ENCODE measurements at regions not wholly inside any gene's neighbourhood (a gene's known extent, or its start where the extent isn't known, plus 50 kb on each side); places are given as distances from the start of the nearest gene placed in this dataset.

- Histone ChIP-seq H3K4me1 (ENCODE audit: low read depth, poor library complexity, severe bottlenecking) (peaks cover 7% of the 10 kb centered on the region), H3K27ac (no peak overlapping the region), H3K27me3 (ENCODE audit: insufficient read depth, low read depth) (no peaks in the 10 kb centered on the region), H2AFZ (ENCODE audit: low read depth) (no peak overlapping the region), H3K4me2 (no peak overlapping the region), H3K36me3 (ENCODE audit: insufficient read depth) (no peaks in the 10 kb centered on the region), H3K9ac (no peak overlapping the region), H4K20me1 (ENCODE audit: insufficient read depth) (no peaks in the 10 kb centered on the region), H3K4me3 (IDR thresholded peaks at IDR 0.05; ENCODE audit: insufficient read depth, low read depth, low read length) (no peak overlapping the region), H3K79me2 (ENCODE audit: insufficient read depth, low read depth) (no peaks in the 10 kb centered on the region)
- TF ChIP-seq CTCF (conservative IDR thresholded peaks at IDR 0.05; ENCODE audit: low read depth, low read length), result no peak
Observed at GRCh38 chr21:25304611-25305010, 302.7 kb downstream of the MRPL39 start.

DNA sequence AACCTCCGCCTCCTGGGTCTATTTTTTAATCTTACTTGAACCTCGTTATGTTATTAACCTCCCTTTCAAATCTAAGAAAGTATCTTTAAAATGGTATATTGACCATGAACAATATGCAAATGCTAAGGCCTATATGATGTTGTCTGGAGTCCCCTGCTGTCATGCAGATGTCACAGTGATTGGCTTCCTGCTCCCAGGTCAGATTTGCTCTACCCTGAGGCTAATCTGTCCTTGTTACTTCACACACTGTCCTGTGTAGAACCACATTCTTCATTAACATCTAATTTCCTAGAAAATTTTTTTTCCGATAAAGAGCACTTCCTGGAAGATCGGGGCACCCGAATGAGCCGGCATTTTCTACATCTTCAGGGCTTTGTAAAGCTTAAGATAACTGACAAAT lies 306.6 kb downstream of the MRPL39 start:
- Histone ChIP-seq H3K27ac (no peak overlapping the region), H3K4me1 (ENCODE audit: low read depth, poor library complexity, severe bottlenecking) (peaks cover 24% of the 10 kb centered on the region)

GRCh38 chr21:25298512-25299491 lies 308.5 kb downstream of the MRPL39 start:
- Histone ChIP-seq H3K36me3 (ENCODE audit: insufficient read depth) (no peaks in the 10 kb centered on the region), H3K27ac (peak overlapping the region; percentile 1; the same call in 1 of the 2 replicates), H2AFZ (ENCODE audit: low read depth) (no peak overlapping the region), H3K9ac (no peak overlapping the region), H3K79me2 (ENCODE audit: insufficient read depth, low read depth) (no peaks in the 10 kb centered on the region), H4K20me1 (ENCODE audit: insufficient read depth) (no peaks in the 10 kb centered on the region), H3K4me3 (IDR thresholded peaks at IDR 0.05; ENCODE audit: insufficient read depth, low read depth, low read length) (no peak overlapping the region), H3K4me1 (ENCODE audit: low read depth, poor library complexity, severe bottlenecking) (peaks cover 24% of the 10 kb centered on the region), H3K4me2 (peak overlapping the region; percentile 10; the same call in 1 of the 2 replicates), H3K27me3 (ENCODE audit: insufficient read depth, low read depth) (no peaks in the 10 kb centered on the region)
- TF ChIP-seq CTCF (conservative IDR thresholded peaks at IDR 0.05; ENCODE audit: low read depth, low read length), result no peak

More for the DNA sequence above, 306.6 kb downstream of the MRPL39 start:
- TF ChIP-seq CTCF (conservative IDR thresholded peaks at IDR 0.05; ENCODE audit: low read depth, low read length), result no peak
- no peaks in the 10 kb centered on the region for H3K27me3 ChIP-seq (ENCODE audit: insufficient read depth, low read depth)
- no peak overlapping the region for H3K4me2 ChIP-seq
- no peaks in the 10 kb centered on the region for H3K36me3 ChIP-seq (ENCODE audit: insufficient read depth)
- H2AFZ ChIP-seq (ENCODE audit: low read depth), result no peak overlapping the region
- no peaks in the 10 kb centered on the region for H4K20me1 ChIP-seq (ENCODE audit: insufficient read depth)
- no peak overlapping the region for H3K4me3 ChIP-seq (IDR thresholded peaks at IDR 0.05; ENCODE audit: insufficient read depth, low read depth, low read length)
- no peaks in the 10 kb centered on the region for H3K79me2 ChIP-seq (ENCODE audit: insufficient read depth, low read depth)
- H3K9ac ChIP-seq, result no peak overlapping the region

DNA sequence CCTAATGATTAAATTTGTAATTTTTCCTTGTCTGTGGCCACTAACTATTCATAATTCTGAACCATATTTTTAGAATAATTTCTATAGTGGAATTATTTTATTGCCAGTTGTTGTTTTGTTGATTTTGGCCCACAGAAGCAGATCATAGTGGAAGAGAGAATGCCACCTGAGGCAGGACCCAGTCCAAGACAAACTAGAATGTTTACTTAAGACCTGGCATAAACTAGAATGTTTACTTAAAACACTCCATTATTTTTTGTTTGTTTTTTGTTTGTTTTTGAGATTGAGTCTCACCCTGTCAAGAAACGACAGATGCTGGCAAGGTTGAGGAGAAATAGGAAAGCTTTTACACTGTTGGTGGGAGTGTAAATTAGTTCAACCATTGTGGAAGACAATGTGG lies 310.2 kb downstream of the MRPL39 start:
- H3K4me2 ChIP-seq, result no peak overlapping the region
- H3K27me3 ChIP-seq (ENCODE audit: insufficient read depth, low read depth), result no peaks in the 10 kb centered on the region
- H3K79me2 ChIP-seq (ENCODE audit: insufficient read depth, low read depth), result no peaks in the 10 kb centered on the region
- H3K4me1 ChIP-seq (ENCODE audit: low read depth, poor library complexity, severe bottlenecking), result peaks cover 24% of the 10 kb centered on the region
- H2AFZ ChIP-seq (ENCODE audit: low read depth), result no peak overlapping the region
- H3K4me3 ChIP-seq (IDR thresholded peaks at IDR 0.05; ENCODE audit: insufficient read depth, low read depth, low read length), result no peak overlapping the region
- H3K36me3 ChIP-seq (ENCODE audit: insufficient read depth), result no peaks in the 10 kb centered on the region
- no peak for TF ChIP-seq CTCF (conservative IDR thresholded peaks at IDR 0.05; ENCODE audit: low read depth, low read length)
- no peak overlapping the region for H3K27ac ChIP-seq
- no peak overlapping the region for H3K9ac ChIP-seq
- H4K20me1 ChIP-seq (ENCODE audit: insufficient read depth), result no peaks in the 10 kb centered on the region
